Endothelial cell of umbilical vein (primary cell): ENCODE measurements at regions not wholly inside any gene's neighbourhood (a gene's known extent, or its start where the extent isn't known, plus 50 kb on each side); places are given as distances from the start of the nearest gene placed in this dataset.

Source experiments
- BruUV-seq: library from RNA; stranded (reverse); fragments of 400-500 nt; replicated peaks from 2 replicates; lab custom pipeline; 2021; lab: Mats Ljungman, UMichigan
- CTCF ChIA-PET: fragments of 300-600, 350-600 bp; sonication (Branson Sonifier 250); formaldehyde crosslinking; loops from one replicate; lab custom pipeline; 2021; ENCODE audit warnings: antibody characterized with exemption, inconsistent platforms; lab: Charles Lee
- POLR2A ChIA-PET: fragments of 300-600, 350-600 bp; sonication (Branson Sonifier 250); formaldehyde crosslinking; loops from one replicate; lab custom pipeline; 2021; ENCODE audit warnings: antibody characterized with exemption, inconsistent platforms; lab: Charles Lee
- DNase-seq: peaks from one replicate; pipeline ENCODE4 v3.0.0-alpha.2; 2011; ENCODE audit warnings: low read depth, low spot score
- FAIRE-seq: peaks from 2 replicates; lab custom pipeline; 2011; peaks lifted over from hg19 to GRCh38; lab: Jason Lieb, UNC
- H2AFZ ChIP-seq: 2 replicates; pipeline ENCODE4 v1.6.0; 2012; ENCODE audit warnings: low read depth, low read length, control low read depth, inconsistent platforms
- H3K27ac ChIP-seq: 2 replicates; pipeline ENCODE4 v1.5.1; 2011; ENCODE audit warnings: low read depth, mild to moderate bottlenecking, control low read depth, low read length, moderate library complexity; ENCODE audit not compliant: insufficient read depth
- H3K27me3 ChIP-seq, 2 experiments: 2 replicates each; pipeline versions ENCODE4 v1.6.0 to v1.6.1; 2011; ENCODE audit warnings: low read length in 2 of 2, mixed read lengths in 1 of 2; ENCODE audit not compliant: control insufficient read depth in 2 of 2, insufficient read depth in 2 of 2
- H3K36me3 ChIP-seq, 2 experiments: 2 replicates in 1 of 2; 3 replicates in 1 of 2; pipeline ENCODE4 v1.5.1; 2011; ENCODE audit warnings: low read length in 2 of 2, mild to moderate bottlenecking in 1 of 2, moderate library complexity in 1 of 2; ENCODE audit not compliant: control insufficient read depth in 2 of 2, insufficient read depth in 2 of 2; ENCODE audit errors: extremely low read depth in 1 of 2
- H3K4me1 ChIP-seq: 3 replicates; pipeline ENCODE4 v1.5.1; 2011; ENCODE audit warnings: mild to moderate bottlenecking, low read length; ENCODE audit not compliant: control insufficient read depth, insufficient read depth; ENCODE audit errors: extremely low read depth
- H3K4me2 ChIP-seq: 2 replicates; pipeline ENCODE4 v1.6.1; 2011; ENCODE audit warnings: low read length, control low read depth, mixed read lengths; ENCODE audit not compliant: insufficient read depth
- H3K4me3 ChIP-seq, 3 experiments: fragments of 200-600 bp in 1 of 3; sonication (generic), shearing (Covaris generic) in 1 of 3; replicated peaks in 1 of 3; 2 replicates each; pipeline ENCODE4 v1.5.1; 2011 to 2016; ENCODE audit warnings: control low read depth in 3 of 3, low read length in 3 of 3, mild to moderate bottlenecking in 2 of 3, inconsistent platforms in 1 of 3, low read depth in 1 of 3, moderate library complexity in 1 of 3; ENCODE audit not compliant: insufficient read depth in 1 of 3
- H3K79me2 ChIP-seq: 2 replicates; pipeline ENCODE4 v1.6.0; 2012; ENCODE audit warnings: low read length, inconsistent platforms; ENCODE audit not compliant: control insufficient read depth, insufficient read depth
- H3K9ac ChIP-seq: replicated peaks from 2 replicates; pipeline ENCODE3; 2011; ENCODE audit warnings: low read length, control low read depth; ENCODE audit not compliant: insufficient read depth; ENCODE audit errors: extremely low read depth
- H3K9me1 ChIP-seq: replicated peaks from 3 replicates; pipeline ENCODE4 v1.6.0; 2011; ENCODE audit warnings: mild to moderate bottlenecking, low read length; ENCODE audit not compliant: control insufficient read depth, insufficient read depth; ENCODE audit errors: extremely low read depth
- H3K9me3 ChIP-seq: replicated peaks from 2 replicates; pipeline ENCODE4 v1.5.1; 2012; ENCODE audit warnings: low read length, inconsistent platforms; ENCODE audit not compliant: control insufficient read depth, insufficient read depth
- H4K20me1 ChIP-seq: replicated peaks from 2 replicates; pipeline ENCODE3; 2011; ENCODE audit warnings: mild to moderate bottlenecking, low read length; ENCODE audit not compliant: control insufficient read depth, insufficient read depth; ENCODE audit errors: extremely low read depth
- CTCF ChIP-seq, 2 donors: IDR thresholded peaks; 1 replicate in 1 of 2; 2 replicates in 1 of 2; pipeline ENCODE4 v1.5.1; 2011; ENCODE audit warnings: low read length in 2 of 2, mild to moderate bottlenecking in 2 of 2, moderate library complexity in 2 of 2, control low read depth in 1 of 2, inconsistent platforms in 1 of 2, low read depth in 1 of 2; ENCODE audit not compliant: insufficient read depth in 1 of 2; ENCODE audit errors: extremely low read depth in 1 of 2
- EZH2 ChIP-seq: IDR thresholded peaks from 2 replicates; pipeline ENCODE4 v1.6.1; 2012; ENCODE audit warnings: borderline replicate concordance, low read depth, mild to moderate bottlenecking, moderate library complexity, low read length, inconsistent platforms; ENCODE audit not compliant: severe bottlenecking
- FOS ChIP-seq: IDR thresholded peaks from 2 replicates; pipeline ENCODE4 v1.6.1; 2011; ENCODE audit warnings: mild to moderate bottlenecking, low read length, moderate library complexity, borderline replicate concordance; ENCODE audit not compliant: insufficient read depth
- GATA2 ChIP-seq: IDR thresholded peaks from 2 replicates; pipeline ENCODE4 v1.7.0; 2011; ENCODE audit warnings: low read depth, mild to moderate bottlenecking, moderate library complexity, mixed read lengths, low read length; ENCODE audit not compliant: insufficient read length, insufficient read depth
- MAX ChIP-seq: IDR thresholded peaks from 2 replicates; pipeline ENCODE4 v1.6.1; 2011; ENCODE audit not compliant: insufficient read depth, insufficient read length
- MYC ChIP-seq: IDR thresholded peaks from one replicate; pipeline ENCODE4 v1.6.1; 2011; ENCODE audit warnings: mild to moderate bottlenecking, low read depth, low read length
- POLR2A ChIP-seq: IDR thresholded peaks from 2 replicates; pipeline ENCODE4 v1.6.1; 2012; ENCODE audit warnings: low read depth, mild to moderate bottlenecking, control low read depth, low read length
- POLR2AphosphoS5 ChIP-seq: IDR thresholded peaks from 2 replicates; pipeline ENCODE4 v1.6.1; 2012; ENCODE audit warnings: low read depth, mild to moderate bottlenecking, control low read depth, low read length, moderate library complexity; ENCODE audit not compliant: insufficient read depth
- dilution Hi-C: fragments of 300-500 bp; cut with MboI; formaldehyde crosslinking; loops from one replicate; pipeline ENCODE4 v1.15.0; 2019; ENCODE audit warnings: low sequenced_read_pairs; ENCODE audit not compliant: extremely low pct_ligation_motif_present
- intact Hi-C: fragments of 100-400 bp; cut with micrococcal nuclease; formaldehyde crosslinking; loops from one replicate; pipeline ENCODE4 v1.10.0; 2022

- H3K27me3 ChIP-seq: no peaks in the 10 kb centered on the region
- H3K4me3 ChIP-seq: no peak overlapping the region
- no peak overlapping the region for H3K4me2 ChIP-seq
- BruUV-seq: no TSS peak
- DNase-seq: no peak
- dilution Hi-C loops: no loop called here
- H3K9ac ChIP-seq: no peak overlapping the region
- H3K27ac ChIP-seq: no peak overlapping the region
- H3K36me3 ChIP-seq: no peaks in the 10 kb centered on the region
- H3K9me1 ChIP-seq: no peaks in the 10 kb centered on the region
- no peak for FAIRE-seq
- H2AFZ ChIP-seq: no peak overlapping the region
- no peaks in the 10 kb centered on the region for H3K4me1 ChIP-seq
- peaks cover 11% of the 10 kb centered on the region for H3K9me3 ChIP-seq
- ChIA-PET CTCF (no interaction called here), POLR2A (no interaction called here)
- TF ChIP-seq FOS (no peak), GATA2 (no peak), CTCF (IDR thresholded peaks at IDR 0.05; ENCODE audit: extremely low read depth in 1 of 2, insufficient read depth in 1 of 2, low read depth in 1 of 2, low read length in 2 of 2) (no peak), EZH2 (no peak), MAX (no peak), MYC (no peak), POLR2A (no peak), POLR2AphosphoS5 (no peak)
- no peaks in the 10 kb centered on the region for H4K20me1 ChIP-seq
- intact Hi-C loops: no loop called here
- H3K79me2 ChIP-seq: no peaks in the 10 kb centered on the region
These were observed 469.1 kb downstream of the TSHZ3 start for GRCh38 chr19:30880151-30880550.
